GM23338 (cell line): ENCODE measurements at regions not wholly inside any gene's neighbourhood (a gene's known extent, or its start where the extent isn't known, plus 50 kb on each side); places are given as distances from the start of the nearest gene placed in this dataset.

ENCODE experiments used
- ATAC-seq: fragments of 200-7000 bp; cut with Tn5 transposase; 3 replicates; pipeline ENCODE4 v1.9.1; 2020
- DNase-seq: peaks from one replicate; pipeline ENCODE4 v3.0.0-alpha.2; 2015; ENCODE audit warnings: low spot score
- H2AFZ ChIP-seq: fragments of 200-600 bp; sonication (generic); 2 replicates; pipeline ENCODE4 v1.8.0; 2016; ENCODE audit warnings: antibody characterized with exemption, mild to moderate bottlenecking, moderate library complexity
- H3F3A ChIP-seq: fragments of 200-600 bp; sonication (generic); replicated peaks from 2 replicates; pipeline ENCODE4 v1.8.0; 2017; ENCODE audit warnings: antibody characterized with exemption, mixed run types, low read depth
- H3K27ac ChIP-seq: fragments of 200-600 bp; sonication (generic); 2 replicates; pipeline ENCODE4 v1.6.1; 2016; ENCODE audit warnings: low read depth
- H3K27me3 ChIP-seq: fragments of 200-600 bp; sonication (generic); 2 replicates; pipeline ENCODE4 v1.8.0; 2016; ENCODE audit warnings: mild to moderate bottlenecking, mixed run types, moderate library complexity; ENCODE audit not compliant: insufficient read depth
- H3K36me3 ChIP-seq: fragments of 200-600 bp; sonication (generic); 2 replicates; pipeline ENCODE4 v1.8.0; 2016; ENCODE audit warnings: mild to moderate bottlenecking; ENCODE audit not compliant: insufficient read depth
- H3K4me1 ChIP-seq: fragments of 200-600 bp; sonication (generic); 2 replicates; pipeline ENCODE4 v1.8.0; 2016; ENCODE audit warnings: mild to moderate bottlenecking, moderate library complexity; ENCODE audit not compliant: insufficient read depth
- H3K4me2 ChIP-seq: fragments of 200-600 bp; sonication (generic); 2 replicates; pipeline ENCODE4 v1.7.1; 2017; ENCODE audit warnings: mixed run types
- H3K4me3 ChIP-seq: fragments of 200-600 bp; sonication (generic); 2 replicates; pipeline ENCODE4 v1.6.1; 2016; ENCODE audit warnings: mixed run types
- H3K79me2 ChIP-seq: fragments of 200-600 bp; sonication (generic); replicated peaks from 2 replicates; pipeline ENCODE4 v1.8.0; 2017; ENCODE audit warnings: mild to moderate bottlenecking; ENCODE audit not compliant: insufficient read depth
- H3K9me2 ChIP-seq: fragments of 200-600 bp; sonication (generic); 2 replicates; pipeline ENCODE4 v1.8.0; 2017; ENCODE audit not compliant: insufficient read depth
- H4K20me1 ChIP-seq: fragments of 200-600 bp; sonication (generic); replicated peaks from 2 replicates; pipeline ENCODE4 v1.8.0; 2017; ENCODE audit warnings: mild to moderate bottlenecking; ENCODE audit not compliant: insufficient read depth
- H3K27ac Mint-ChIP-seq: 2 replicates; pipeline ENCODE4 v1.8.0; 2020; ENCODE audit warnings: inconsistent platforms, mild to moderate bottlenecking, moderate library complexity, mixed read lengths
- H3K27me3 Mint-ChIP-seq: 3 replicates; pipeline ENCODE4 v1.8.0; 2022; ENCODE audit warnings: low read depth, mild to moderate bottlenecking, moderate library complexity, mixed read lengths, inconsistent platforms; ENCODE audit not compliant: insufficient read depth, poor library complexity
- H3K36me3 Mint-ChIP-seq: 3 replicates; pipeline ENCODE4 v1.8.0; 2021; ENCODE audit warnings: low read depth, mild to moderate bottlenecking, inconsistent platforms, moderate library complexity, mixed read lengths
- H3K4me1 Mint-ChIP-seq: 3 replicates; pipeline ENCODE4 v1.8.0; 2020; ENCODE audit warnings: mild to moderate bottlenecking, inconsistent platforms, mixed read lengths
- H3K4me3 Mint-ChIP-seq: 3 replicates; pipeline ENCODE4 v1.8.0; 2021; ENCODE audit warnings: moderate library complexity, mild to moderate bottlenecking, inconsistent platforms, mixed read lengths
- H3K9me3 Mint-ChIP-seq: 3 replicates; pipeline ENCODE4 v1.8.0; 2020; ENCODE audit warnings: moderate library complexity, mild to moderate bottlenecking, inconsistent platforms, mixed read lengths
- CREB1 ChIP-seq: fragments of 250-450 bp; sonication (Bioruptor Pico); IDR thresholded peaks from 2 replicates; pipeline ENCODE4 v1.5.0; 2020; ENCODE audit warnings: low read depth, mild to moderate bottlenecking, moderate library complexity
- EZH2 ChIP-seq: fragments of 200-600 bp; sonication (generic); IDR thresholded peaks from one replicate; pipeline ENCODE4 v1.8.0; 2017; ENCODE audit warnings: antibody characterized with exemption, mild to moderate bottlenecking, low read depth; ENCODE audit not compliant: unreplicated experiment
- EZH2phosphoT487 ChIP-seq: fragments of 200-600 bp; sonication (generic); IDR thresholded peaks from one replicate; pipeline ENCODE4 v1.8.1; 2018; ENCODE audit warnings: antibody characterized with exemption; ENCODE audit not compliant: unreplicated experiment
- NANOG ChIP-seq: IDR thresholded peaks from 2 replicates; pipeline ENCODE4 v1.6.1; 2016; ENCODE audit warnings: antibody characterized with exemption, borderline replicate concordance
- REST ChIP-seq: IDR thresholded peaks from one replicate; pipeline ENCODE4 v1.6.1; 2018; ENCODE audit warnings: antibody characterized with exemption; ENCODE audit not compliant: unreplicated experiment
- ZNF114 ChIP-seq: fragments of 250-450 bp; sonication (Bioruptor Pico); IDR thresholded peaks from 2 replicates; pipeline ENCODE4 v1.5.0; 2020; ENCODE audit warnings: mild to moderate bottlenecking, moderate library complexity
- ZNF331 ChIP-seq: fragments of 250-450 bp; sonication (Bioruptor Pico); IDR thresholded peaks from 2 replicates; pipeline ENCODE4 v1.5.0; 2020; ENCODE audit warnings: low read depth, mild to moderate bottlenecking, moderate library complexity
- ZNF462 ChIP-seq: fragments of 250-450 bp; sonication (Bioruptor Pico); IDR thresholded peaks from 2 replicates; pipeline ENCODE4 v1.5.0; 2020; ENCODE audit warnings: mild to moderate bottlenecking, moderate library complexity

GRCh38 chr12:41768456-41768855 is 376.2 kb downstream of the GXYLT1 start (continued):
- TF ChIP-seq ZNF462 (CRISPR knock-in tag) (no peak), ZNF114 (CRISPR knock-in tag) (no peak), EZH2 (no peak), REST (no peak), EZH2phosphoT487 (no peak), NANOG (no peak)

- no peak for ATAC-seq
- H3F3A ChIP-seq: no peaks in the 10 kb centered on the region
- Mint-ChIP-seq H3K36me3 (peaks cover 3% of the 10 kb centered on the region), H3K9me3 (peaks cover 4% of the 10 kb centered on the region), H3K4me1 (no peaks in the 10 kb centered on the region), H3K4me3 (no peak overlapping the region), H3K27me3 (no peaks in the 10 kb centered on the region), H3K27ac (no peak overlapping the region)
- H3K27ac ChIP-seq: no peak overlapping the region
- peaks cover 4% of the 10 kb centered on the region; the same call in 1 of the 2 replicates for H3K4me1 ChIP-seq
- no peaks in the 10 kb centered on the region for H3K27me3 ChIP-seq
- no peaks in the 10 kb centered on the region for H4K20me1 ChIP-seq
- H2AFZ ChIP-seq: peak overlapping the region; percentile 23; the same call in 1 of the 2 replicates
- H3K4me3 ChIP-seq: no peak overlapping the region
- no peaks in the 10 kb centered on the region for H3K79me2 ChIP-seq
- no peak overlapping the region for H3K4me2 ChIP-seq
- peaks cover 6% of the 10 kb centered on the region; the same call in 1 of the 2 replicates for H3K9me2 ChIP-seq
- no peak for DNase-seq
- H3K36me3 ChIP-seq: no peaks in the 10 kb centered on the region
- TF ChIP-seq ZNF331 (CRISPR knock-in tag): no peak
- no peak for TF ChIP-seq REST
- no peak for TF ChIP-seq CREB1 (CRISPR knock-in tag)
Observed at GRCh38 chr12:41762691-41763090, 382.0 kb downstream of the GXYLT1 start.
